Vagina (tissue), 2 donors: ENCODE measurements at regions not wholly inside any gene's neighbourhood (a gene's known extent, or its start where the extent isn't known, plus 50 kb on each side); places are given as distances from the start of the nearest gene placed in this dataset.

ENCODE experiments used
- DNase-seq, 2 donors: peaks; one replicate each; pipeline ENCODE4 v3.0.0-alpha.2; 2017; ENCODE audit errors: extremely low spot score in 2 of 2
- H3K27ac ChIP-seq: fragments of 200-600 bp; sonication (generic); one replicate; pipeline ENCODE4 v1.5.1; 2019
- H3K27me3 ChIP-seq: fragments of 200-600 bp; sonication (generic); one replicate; pipeline ENCODE4 v1.5.1; 2019
- H3K36me3 ChIP-seq, 2 donors: fragments of 200-600 bp; sonication (generic); one replicate each; pipeline ENCODE4 v1.5.1; 2017 to 2019
- H3K4me1 ChIP-seq: fragments of 200-600 bp; sonication (generic); one replicate; pipeline ENCODE4 v1.5.1; 2019
- H3K4me3 ChIP-seq, 2 donors: fragments of 200-600 bp; sonication (generic); 1 replicate in 1 of 2; 2 replicates in 1 of 2; pipeline ENCODE4 v1.5.1; 2016 to 2019
- H3K9me3 ChIP-seq: fragments of 200-600 bp; sonication (generic); one replicate; pipeline ENCODE4 v1.5.1; 2019
- POLR2A ChIP-seq, 2 donors: fragments of 450-650 bp; IDR thresholded peaks; one replicate each; pipeline ENCODE4 v1.6.1; 2017; ENCODE audit warnings: antibody characterized with exemption in 2 of 2, mild to moderate bottlenecking in 2 of 2, moderate library complexity in 2 of 2
- POLR2AphosphoS5 ChIP-seq, 2 donors: sonication (generic); formaldehyde crosslinking; IDR thresholded peaks; one replicate each; pipeline ENCODE4 v1.9.0; 2017; ENCODE audit warnings: antibody characterized with exemption in 2 of 2, mild to moderate bottlenecking in 2 of 2, low read depth in 1 of 2; ENCODE audit not compliant: insufficient read depth in 1 of 2
- intact Hi-C: fragments of 100-400 bp; cut with DNase I; formaldehyde crosslinking; loops from one replicate; pipeline ENCODE4 v1.15.1; 2023
- TF ChIP-seq, protein P1 (sequence below), 3 experiments: fragments of 450-650 bp in 2 of 3; fragments of 200-600 bp in 1 of 3; sonication (generic) in 1 of 3; IDR thresholded peaks; one replicate each; pipeline ENCODE4 v1.5.1; 2017 to 2019; ENCODE audit warnings: antibody characterized with exemption in 3 of 3, mild to moderate bottlenecking in 2 of 3, moderate library complexity in 2 of 3

GRCh38 chr10:43986374-43986773 is 337.7 kb upstream of the ZNF32 start:
- H3K27me3 ChIP-seq, result no peaks in the 10 kb centered on the region
- H3K27ac ChIP-seq, result no peak overlapping the region
- TF ChIP-seq POLR2AphosphoS5 (IDR thresholded peaks at IDR 0.05; ENCODE audit: insufficient read depth in 1 of 2, low read depth in 1 of 2) (no peak), POLR2A (IDR thresholded peaks at IDR 0.05) (no peak)
- TF ChIP-seq, protein P1, sequence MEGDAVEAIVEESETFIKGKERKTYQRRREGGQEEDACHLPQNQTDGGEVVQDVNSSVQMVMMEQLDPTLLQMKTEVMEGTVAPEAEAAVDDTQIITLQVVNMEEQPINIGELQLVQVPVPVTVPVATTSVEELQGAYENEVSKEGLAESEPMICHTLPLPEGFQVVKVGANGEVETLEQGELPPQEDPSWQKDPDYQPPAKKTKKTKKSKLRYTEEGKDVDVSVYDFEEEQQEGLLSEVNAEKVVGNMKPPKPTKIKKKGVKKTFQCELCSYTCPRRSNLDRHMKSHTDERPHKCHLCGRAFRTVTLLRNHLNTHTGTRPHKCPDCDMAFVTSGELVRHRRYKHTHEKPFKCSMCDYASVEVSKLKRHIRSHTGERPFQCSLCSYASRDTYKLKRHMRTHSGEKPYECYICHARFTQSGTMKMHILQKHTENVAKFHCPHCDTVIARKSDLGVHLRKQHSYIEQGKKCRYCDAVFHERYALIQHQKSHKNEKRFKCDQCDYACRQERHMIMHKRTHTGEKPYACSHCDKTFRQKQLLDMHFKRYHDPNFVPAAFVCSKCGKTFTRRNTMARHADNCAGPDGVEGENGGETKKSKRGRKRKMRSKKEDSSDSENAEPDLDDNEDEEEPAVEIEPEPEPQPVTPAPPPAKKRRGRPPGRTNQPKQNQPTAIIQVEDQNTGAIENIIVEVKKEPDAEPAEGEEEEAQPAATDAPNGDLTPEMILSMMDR (IDR thresholded peaks at IDR 0.05), result no peak
- no peak for DNase-seq
- H3K4me1 ChIP-seq, result no peaks in the 10 kb centered on the region
- H3K9me3 ChIP-seq, result no peaks in the 10 kb centered on the region
- intact Hi-C loops, result no loop called here
- no peak overlapping the region for H3K4me3 ChIP-seq
- H3K36me3 ChIP-seq, result no peaks in the 10 kb centered on the region

- H3K4me3 ChIP-seq, result no peak overlapping the region
- H3K4me1 ChIP-seq, result no peaks in the 10 kb centered on the region
- TF ChIP-seq POLR2A (IDR thresholded peaks at IDR 0.05), result no peak
- no peak for TF ChIP-seq POLR2AphosphoS5 (IDR thresholded peaks at IDR 0.05; ENCODE audit: insufficient read depth in 1 of 2, low read depth in 1 of 2)
- TF ChIP-seq, protein P1 (IDR thresholded peaks at IDR 0.05), result no peak
- DNase-seq, result no peak
- H3K9me3 ChIP-seq, result no peaks in the 10 kb centered on the region
- no peak overlapping the region for H3K27ac ChIP-seq
- H3K27me3 ChIP-seq, result no peaks in the 10 kb centered on the region
- intact Hi-C loops, result no loop called here
- no peaks in the 10 kb centered on the region for H3K36me3 ChIP-seq
These were observed 337.3 kb upstream of the ZNF32 start for GRCh38 chr10:43985941-43986340.

- Histone ChIP-seq H3K27me3 (no peaks in the 10 kb centered on the region), H3K36me3 (no peaks in the 10 kb centered on the region), H3K4me3 (no peak overlapping the region), H3K4me1 (no peaks in the 10 kb centered on the region), H3K9me3 (no peaks in the 10 kb centered on the region), H3K27ac (no peak overlapping the region)
- no peak for DNase-seq
- TF ChIP-seq POLR2A (IDR thresholded peaks at IDR 0.05) (no peak), POLR2AphosphoS5 (IDR thresholded peaks at IDR 0.05; ENCODE audit: insufficient read depth in 1 of 2, low read depth in 1 of 2) (no peak)
- TF ChIP-seq, protein P1 (IDR thresholded peaks at IDR 0.05), result no peak
- intact Hi-C loops, result no loop called here
These were observed 335.2 kb upstream of the ZNF32 start for GRCh38 chr10:43983856-43984271.

GRCh38 chr10:43983405-43983804 is 334.7 kb upstream of the ZNF32 start:
- TF ChIP-seq, protein P1 (IDR thresholded peaks at IDR 0.05), result no peak
- TF ChIP-seq POLR2A (IDR thresholded peaks at IDR 0.05), result no peak
- no peak for TF ChIP-seq POLR2AphosphoS5 (IDR thresholded peaks at IDR 0.05; ENCODE audit: insufficient read depth in 1 of 2, low read depth in 1 of 2)
- Histone ChIP-seq H3K27ac (no peak overlapping the region), H3K4me3 (no peak overlapping the region), H3K27me3 (no peaks in the 10 kb centered on the region), H3K9me3 (no peaks in the 10 kb centered on the region), H3K4me1 (no peaks in the 10 kb centered on the region), H3K36me3 (no peaks in the 10 kb centered on the region)
- intact Hi-C loops, result no loop called here
- DNase-seq, result peak in 1 of 2 donors; percentile 76

DNA sequence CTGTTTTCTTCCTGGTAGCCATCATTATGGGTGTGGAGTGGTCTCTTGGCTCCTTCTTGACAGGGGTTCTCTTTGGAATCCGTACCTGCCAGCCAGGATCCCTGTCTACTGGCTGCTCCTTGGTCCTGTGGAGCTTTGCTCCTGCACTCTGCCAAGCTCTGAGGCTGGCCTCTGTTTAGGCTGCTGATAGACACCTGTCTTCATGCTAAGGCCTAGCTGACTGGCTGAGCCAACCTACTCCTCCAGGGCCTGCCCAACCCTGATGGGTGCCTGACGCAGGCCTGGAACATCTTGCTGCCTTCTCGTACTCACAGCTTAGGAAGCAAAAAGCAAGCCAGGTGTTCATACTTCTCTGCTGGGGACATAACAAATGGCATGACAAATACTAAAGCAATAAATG is 333.6 kb upstream of the ZNF32 start:
- intact Hi-C loops, result no loop called here
- Histone ChIP-seq H3K27ac (no peak overlapping the region), H3K27me3 (no peaks in the 10 kb centered on the region), H3K36me3 (no peaks in the 10 kb centered on the region), H3K9me3 (no peaks in the 10 kb centered on the region), H3K4me3 (no peak overlapping the region), H3K4me1 (no peaks in the 10 kb centered on the region)
- peak in 1 of 2 donors; percentile 78 for DNase-seq
- TF ChIP-seq POLR2A (IDR thresholded peaks at IDR 0.05) (no peak), POLR2AphosphoS5 (IDR thresholded peaks at IDR 0.05; ENCODE audit: insufficient read depth in 1 of 2, low read depth in 1 of 2) (no peak)
- TF ChIP-seq, protein P1 (IDR thresholded peaks at IDR 0.05), result no peak
